AG04450 (cell line): ENCODE measurements at regions not wholly inside any gene's neighbourhood (a gene's known extent, or its start where the extent isn't known, plus 50 kb on each side); places are given as distances from the start of the nearest gene placed in this dataset.
A peak's percentile ranks its signal among the peaks of the same experiment; 100 is the strongest.

Experiments used
- CTCF ChIA-PET: fragments of 300-600, 350-600 bp; formaldehyde crosslinking; extraction: SDS; loops from one replicate; lab custom pipeline; 2022; ENCODE audit warnings: antibody characterized with exemption, inconsistent platforms; lab: Charles Lee
- POLR2A ChIA-PET: fragments of 350-600 bp; formaldehyde crosslinking; extraction: SDS; loops from one replicate; lab custom pipeline; 2021; ENCODE audit warnings: antibody characterized with exemption, inconsistent platforms; lab: Yijun Ruan, JAX
- DNase-seq: peaks from one replicate; pipeline ENCODE4 v3.0.0-alpha.2; 2011; ENCODE audit warnings: low read depth, low spot score
- H3K27ac ChIP-seq: one replicate; pipeline ENCODE4 v1.5.1; 2012; ENCODE audit warnings: low read depth, low read length, control low read depth
- H3K27me3 ChIP-seq: one replicate; pipeline ENCODE4 v1.6.0; 2012; ENCODE audit warnings: low read length; ENCODE audit not compliant: control insufficient read depth, insufficient read depth
- H3K4me3 ChIP-seq: 2 replicates; pipeline ENCODE4 v1.5.1; 2011; ENCODE audit warnings: mild to moderate bottlenecking, low read depth, low read length, control low read depth
- H3K9me3 ChIP-seq: 2 replicates; pipeline ENCODE4 v1.5.1; 2012; ENCODE audit warnings: low read length; ENCODE audit not compliant: control insufficient read depth, insufficient read depth
- TF ChIP-seq, protein P1 (sequence below): IDR thresholded peaks from 2 replicates; pipeline ENCODE4 v1.5.1; 2011; ENCODE audit warnings: low read depth, low read length, control low read depth, inconsistent platforms

- no peak overlapping the region for H3K4me3 ChIP-seq
- DNase-seq, result no peak
- CTCF ChIA-PET, result interaction anchor here (2.4 kb wide), 1 partner anchor 861 kb away, joined by 12 read pairs; no protein-coding TSS in a partner anchor
- POLR2A ChIA-PET, result no interaction called here
- TF ChIP-seq, protein P1, sequence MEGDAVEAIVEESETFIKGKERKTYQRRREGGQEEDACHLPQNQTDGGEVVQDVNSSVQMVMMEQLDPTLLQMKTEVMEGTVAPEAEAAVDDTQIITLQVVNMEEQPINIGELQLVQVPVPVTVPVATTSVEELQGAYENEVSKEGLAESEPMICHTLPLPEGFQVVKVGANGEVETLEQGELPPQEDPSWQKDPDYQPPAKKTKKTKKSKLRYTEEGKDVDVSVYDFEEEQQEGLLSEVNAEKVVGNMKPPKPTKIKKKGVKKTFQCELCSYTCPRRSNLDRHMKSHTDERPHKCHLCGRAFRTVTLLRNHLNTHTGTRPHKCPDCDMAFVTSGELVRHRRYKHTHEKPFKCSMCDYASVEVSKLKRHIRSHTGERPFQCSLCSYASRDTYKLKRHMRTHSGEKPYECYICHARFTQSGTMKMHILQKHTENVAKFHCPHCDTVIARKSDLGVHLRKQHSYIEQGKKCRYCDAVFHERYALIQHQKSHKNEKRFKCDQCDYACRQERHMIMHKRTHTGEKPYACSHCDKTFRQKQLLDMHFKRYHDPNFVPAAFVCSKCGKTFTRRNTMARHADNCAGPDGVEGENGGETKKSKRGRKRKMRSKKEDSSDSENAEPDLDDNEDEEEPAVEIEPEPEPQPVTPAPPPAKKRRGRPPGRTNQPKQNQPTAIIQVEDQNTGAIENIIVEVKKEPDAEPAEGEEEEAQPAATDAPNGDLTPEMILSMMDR, result no peak
- H3K9me3 ChIP-seq, result no peaks in the 10 kb centered on the region
- no peaks in the 10 kb centered on the region for H3K27me3 ChIP-seq
- no peak overlapping the region for H3K27ac ChIP-seq
These were observed 112.7 kb upstream of the FST start for GRCh38 chr5:53367727-53368126.

- peak; percentile 38 for DNase-seq
- CTCF ChIA-PET, result no interaction called here
- H3K27ac ChIP-seq, result no peak overlapping the region
These were observed 111.9 kb upstream of the FST start for GRCh38 chr5:53368516-53368915.

GRCh38 chr5:53368966-53369605 lies 111.3 kb upstream of the FST start:
- POLR2A ChIA-PET, result interaction anchor here (1.1 kb wide), 1 partner anchor 123 kb away, joined by 3 read pairs; no protein-coding TSS in a partner anchor
- no peak overlapping the region for H3K27ac ChIP-seq
- no peaks in the 10 kb centered on the region for H3K27me3 ChIP-seq
- H3K4me3 ChIP-seq, result no peak overlapping the region
- DNase-seq, result no peak
- H3K9me3 ChIP-seq, result no peaks in the 10 kb centered on the region
- TF ChIP-seq, protein P1, result no peak
- CTCF ChIA-PET, result no interaction called here

More at GRCh38 chr5:53368516-53368915, 111.9 kb upstream of the FST start:
- H3K9me3 ChIP-seq, result no peaks in the 10 kb centered on the region
- no peak overlapping the region for H3K4me3 ChIP-seq
- TF ChIP-seq, protein P1, result no peak
- H3K27me3 ChIP-seq, result no peaks in the 10 kb centered on the region
- POLR2A ChIA-PET, result interaction anchor here (1.1 kb wide), 1 partner anchor 122 kb away, joined by 3 read pairs; no protein-coding TSS in a partner anchor

DNA sequence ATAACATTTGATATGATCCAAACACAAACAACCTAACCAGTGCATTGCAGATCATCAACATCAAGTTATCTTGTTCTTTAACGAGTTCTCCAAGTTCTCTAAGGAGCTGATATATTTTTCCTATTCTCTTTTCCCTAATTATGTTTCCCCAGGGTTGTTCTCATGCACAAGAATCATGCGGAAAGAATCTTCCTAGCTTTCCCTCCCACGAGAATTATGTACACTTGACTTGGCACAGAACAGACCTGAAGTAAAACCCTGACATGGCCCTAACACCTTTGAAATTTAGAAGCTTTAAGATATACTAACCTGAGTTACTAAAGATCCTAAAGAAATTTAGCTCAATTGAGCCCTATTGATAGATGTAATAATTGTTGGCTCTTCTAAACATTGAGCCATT lies 110.7 kb upstream of the FST start:
- Histone ChIP-seq H3K9me3 (no peaks in the 10 kb centered on the region), H3K27me3 (no peaks in the 10 kb centered on the region), H3K27ac (no peak overlapping the region), H3K4me3 (no peak overlapping the region)
- TF ChIP-seq, protein P1, result no peak
- ChIA-PET CTCF (interaction anchor here (0.5 to 0.8 kb wide), 2 partner anchors 26 to 541 kb away, joined by 3 read pairs; no protein-coding TSS in a partner anchor), POLR2A (no interaction called here)
- DNase-seq, result no peak

DNA sequence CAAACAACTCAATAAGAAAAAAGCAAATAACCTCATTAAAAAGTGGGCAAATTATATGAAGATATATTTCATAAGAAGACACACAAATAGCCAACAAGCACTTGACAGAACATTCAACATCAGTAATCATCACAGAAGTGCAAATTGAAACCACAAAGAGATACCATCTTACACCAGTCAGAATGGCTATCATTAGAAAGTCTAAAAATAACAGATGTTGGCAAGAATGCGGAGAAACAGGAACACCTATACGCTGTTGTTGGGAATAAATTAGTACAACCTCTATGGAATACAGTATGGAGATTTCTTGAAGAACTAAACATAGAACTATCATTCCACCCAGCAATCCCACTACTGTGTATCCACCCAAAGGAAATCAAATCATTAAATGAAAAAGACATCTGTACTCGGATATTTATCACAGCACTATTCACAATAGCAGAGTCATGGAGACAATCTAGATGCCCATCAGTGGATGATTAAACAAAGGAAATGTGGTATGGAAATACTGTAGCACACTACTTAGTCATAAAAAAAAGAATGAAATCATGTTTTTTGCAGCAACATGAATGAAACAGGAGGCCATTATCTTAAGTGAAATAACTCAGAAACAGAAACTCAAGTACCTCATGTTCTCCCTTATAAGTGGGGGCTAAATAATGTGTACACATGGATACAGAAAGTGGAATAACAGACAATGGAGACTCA lies 106.8 kb upstream of the FST start:
- POLR2A ChIA-PET, result no interaction called here
- H3K4me3 ChIP-seq, result no peak overlapping the region
- DNase-seq, result no peak
- H3K27ac ChIP-seq, result no peak overlapping the region
- TF ChIP-seq, protein P1, result no peak
- CTCF ChIA-PET, result no interaction called here
- H3K27me3 ChIP-seq, result no peaks in the 10 kb centered on the region
- H3K9me3 ChIP-seq, result no peaks in the 10 kb centered on the region
